ENCODE measurements at regions not wholly inside any gene's neighbourhood (a gene's known extent, or its start where the extent isn't known, plus 50 kb on each side); places are given as distances from the start of the nearest gene placed in this dataset.

DNA sequence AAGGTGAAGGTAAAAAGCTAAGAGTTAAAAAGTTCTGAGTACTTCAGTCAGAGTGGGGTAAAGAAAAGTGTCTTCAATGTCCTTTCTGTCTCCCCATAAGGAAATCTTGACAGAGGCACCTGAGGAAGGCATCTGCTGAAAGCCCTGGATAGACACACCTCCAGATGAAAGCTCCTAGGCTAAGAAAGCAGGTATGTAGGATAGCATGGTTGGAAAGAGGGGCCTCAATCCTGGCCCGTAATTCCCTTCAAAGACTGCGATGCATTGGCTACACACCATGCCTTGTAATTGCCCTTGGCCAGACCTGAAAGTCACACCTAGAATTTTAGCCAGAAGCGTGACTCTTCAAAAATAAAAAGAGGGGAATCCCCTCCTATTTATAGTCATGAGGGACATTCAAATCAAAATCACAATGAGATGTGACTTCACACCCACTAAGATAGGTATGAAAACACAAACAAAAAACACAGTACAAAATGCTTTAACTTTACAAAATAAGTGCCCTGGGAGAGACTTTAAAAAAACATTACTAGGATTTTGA is 809.7 kb downstream of the IPMK start:
- Histone ChIP-seq H3K27me3 (no peaks in the 10 kb centered on the region), H3K4me3 (no peak overlapping the region), H3K9me3 (no peaks in the 10 kb centered on the region), H3K4me1 (no peaks in the 10 kb centered on the region), H3K36me3 (no peaks in the 10 kb centered on the region), H3K27ac (no peak overlapping the region)
- TF ChIP-seq EP300 (IDR thresholded peaks at IDR 0.05) (no peak), CTCF (IDR thresholded peaks at IDR 0.05) (no peak), POLR2AphosphoS5 (IDR thresholded peaks at IDR 0.05) (no peak), POLR2A (IDR thresholded peaks at IDR 0.05) (no peak)
- intact Hi-C loops (cut with DNase I; ENCODE audit: low total_unique reads): no loop called here
- no peak for DNase-seq
- WGBS, 5 donors: 60 to 86% (median 83%) methylated on average over 3 of the region's 3 CpGs

DNA sequence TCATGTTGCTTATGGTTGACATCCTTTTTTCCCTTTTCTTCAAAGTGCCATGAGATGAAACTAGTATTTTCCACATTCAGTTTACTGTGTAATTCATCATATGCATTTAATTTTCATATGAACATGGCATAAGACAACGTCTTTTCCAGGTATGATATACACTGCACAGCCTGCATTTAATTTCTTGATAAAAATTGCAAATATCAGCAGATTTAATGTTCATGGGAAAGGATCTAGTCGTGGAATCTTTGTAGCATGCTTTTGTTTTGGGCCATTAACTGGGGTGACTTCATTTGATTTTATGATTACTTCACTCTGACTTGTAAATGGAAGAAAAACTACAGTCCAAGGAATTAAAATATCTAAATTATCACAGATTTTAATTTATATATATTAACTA is 837.3 kb downstream of the IPMK start:
- Histone ChIP-seq H3K4me3 (no peak overlapping the region), H3K4me1 (no peaks in the 10 kb centered on the region), H3K36me3 (no peaks in the 10 kb centered on the region), H3K27ac (no peak overlapping the region), H3K9me3 (no peaks in the 10 kb centered on the region), H3K27me3 (no peaks in the 10 kb centered on the region)
- TF ChIP-seq POLR2AphosphoS5 (IDR thresholded peaks at IDR 0.05): no peak
- TF ChIP-seq CTCF (IDR thresholded peaks at IDR 0.05): no peak
- no peak for TF ChIP-seq EP300 (IDR thresholded peaks at IDR 0.05)
- no peak for TF ChIP-seq POLR2A (IDR thresholded peaks at IDR 0.05)
- intact Hi-C loops (cut with DNase I; ENCODE audit: low total_unique reads): no loop called here
- DNase-seq: no peak
- 46 to 61% (median 48%) methylated on average over 2 of the region's 2 CpGs for WGBS, 5 donors

DNA sequence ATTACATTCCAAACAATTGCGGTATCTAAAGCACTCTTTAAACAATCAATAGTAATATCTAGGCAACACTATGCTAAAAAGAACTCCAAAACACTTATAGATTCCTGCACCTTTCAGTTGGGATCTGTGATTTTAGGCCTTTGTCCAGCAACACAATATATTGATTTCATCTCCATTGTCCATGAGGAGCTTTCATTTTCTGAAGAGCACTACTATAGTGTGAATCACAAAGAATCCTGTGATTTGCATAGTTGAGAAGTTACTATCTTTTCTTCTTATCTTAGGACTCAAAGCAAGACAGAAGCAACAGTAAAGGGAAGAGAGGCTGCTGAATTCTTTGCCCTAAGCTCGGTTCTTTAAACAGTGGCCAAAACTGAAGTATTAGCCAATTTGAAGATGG is 846.8 kb downstream of the IPMK start:
- 65 to 72% (median 71%) methylated on average over 2 of the region's 2 CpGs for WGBS, 5 donors
- Histone ChIP-seq H3K27me3 (no peaks in the 10 kb centered on the region), H3K4me3 (no peak overlapping the region), H3K4me1 (no peaks in the 10 kb centered on the region), H3K9me3 (no peaks in the 10 kb centered on the region), H3K27ac (no peak overlapping the region), H3K36me3 (no peaks in the 10 kb centered on the region)
- no peak for DNase-seq
- TF ChIP-seq EP300 (IDR thresholded peaks at IDR 0.05) (no peak), CTCF (IDR thresholded peaks at IDR 0.05) (no peak), POLR2A (IDR thresholded peaks at IDR 0.05) (no peak), POLR2AphosphoS5 (IDR thresholded peaks at IDR 0.05) (no peak)
- intact Hi-C loops (cut with DNase I; ENCODE audit: low total_unique reads): no loop called here

GRCh38 chr10:57418476-57418875 is 849.2 kb downstream of the IPMK start:
- no peaks in the 10 kb centered on the region for H3K27me3 ChIP-seq
- H3K9me3 ChIP-seq: no peaks in the 10 kb centered on the region
- WGBS, 5 donors: 85 to 92% (median 90%) methylated on average over 6 of the region's 6 CpGs
- DNase-seq: no peak
- TF ChIP-seq POLR2A (IDR thresholded peaks at IDR 0.05) (no peak), EP300 (IDR thresholded peaks at IDR 0.05) (no peak), CTCF (IDR thresholded peaks at IDR 0.05) (no peak), POLR2AphosphoS5 (IDR thresholded peaks at IDR 0.05) (no peak)
- no peak overlapping the region for H3K27ac ChIP-seq
- H3K4me3 ChIP-seq: no peak overlapping the region
- intact Hi-C loops (cut with DNase I; ENCODE audit: low total_unique reads): no loop called here
- H3K4me1 ChIP-seq: no peaks in the 10 kb centered on the region
- no peaks in the 10 kb centered on the region for H3K36me3 ChIP-seq

All from stomach (tissue), 8 donors.